DMS153 (cell line): ENCODE measurements at regions not wholly inside any gene's neighbourhood (a gene's known extent, or its start where the extent isn't known, plus 50 kb on each side); places are given as distances from the start of the nearest gene placed in this dataset.

Experiments
- DNase-seq: peaks from one replicate; lab custom pipeline; 2025; lab: John Stamatoyannopoulos, UW

DNA sequence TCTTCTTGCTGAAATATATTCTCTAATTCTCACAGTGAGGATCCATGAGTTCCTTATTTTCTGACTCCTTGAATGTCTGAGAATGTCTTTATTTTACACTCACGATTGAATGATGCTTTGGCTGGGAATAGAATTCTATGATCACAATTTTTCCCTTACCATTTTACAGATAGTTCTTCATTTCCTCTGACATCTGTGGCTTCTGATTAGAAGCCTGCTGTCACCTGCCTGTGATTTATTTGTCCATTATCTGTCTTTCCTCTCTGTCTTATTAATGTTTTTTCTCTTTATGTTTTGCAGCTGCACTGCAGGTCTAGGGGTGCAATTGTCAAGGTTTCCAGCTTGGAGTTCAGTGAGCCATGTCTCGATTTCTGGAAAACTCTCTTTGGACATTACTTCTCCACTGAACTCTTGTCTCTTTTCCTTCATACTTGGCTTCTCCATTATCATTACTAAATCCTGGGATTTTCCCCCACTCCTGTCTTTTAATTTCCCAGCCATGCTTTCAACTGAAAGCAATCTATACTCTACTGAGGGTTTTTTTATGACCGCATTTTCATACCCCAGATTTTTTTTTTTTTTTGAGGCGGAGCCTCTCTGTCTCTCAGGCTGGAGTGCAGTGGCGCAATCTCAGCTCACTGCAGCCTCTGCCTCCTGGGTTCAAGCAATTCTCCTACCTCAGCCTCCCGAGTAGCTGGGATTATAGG is 85.8 kb upstream of the PRNP start:
- no peak for DNase-seq

DNA sequence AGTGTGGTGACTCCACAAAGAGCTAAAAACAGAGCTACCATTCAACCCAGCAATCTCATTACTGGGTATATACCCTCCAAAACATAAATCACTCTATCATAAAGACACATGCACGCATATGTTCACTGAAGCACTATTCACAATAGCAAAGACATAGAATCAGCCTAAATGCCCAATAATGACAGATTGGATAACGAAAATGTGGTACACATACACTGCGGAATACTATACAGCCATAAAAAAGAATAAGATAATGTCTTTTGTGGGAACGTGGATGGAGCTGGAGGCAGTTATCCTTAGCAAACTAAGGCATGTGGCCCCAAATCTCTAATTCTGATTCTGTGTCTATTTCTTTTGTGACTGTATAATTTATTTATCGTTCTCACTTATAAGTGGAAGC is 89.0 kb upstream of the PRNP start:
- DNase-seq = no peak

DNA sequence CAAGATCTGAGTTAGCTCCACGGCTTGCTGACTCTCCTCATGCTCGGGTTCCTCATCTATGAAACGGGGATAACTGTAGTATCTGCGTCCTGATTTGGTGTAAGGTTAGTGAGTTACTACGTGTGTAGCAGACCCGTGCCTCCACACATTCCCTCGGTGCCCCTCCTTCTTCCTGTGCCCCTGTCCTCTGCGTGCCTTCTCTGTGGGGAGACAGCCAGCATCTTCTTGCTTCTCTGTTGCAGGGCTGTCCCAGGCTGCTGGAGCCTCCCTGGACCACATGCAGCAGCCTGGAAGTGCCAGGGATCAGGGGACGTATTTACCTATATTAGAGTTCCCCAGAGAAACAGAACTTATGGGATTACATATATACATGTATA is 93.1 kb upstream of the PRNP start:
- DNase-seq = no peak

DNA sequence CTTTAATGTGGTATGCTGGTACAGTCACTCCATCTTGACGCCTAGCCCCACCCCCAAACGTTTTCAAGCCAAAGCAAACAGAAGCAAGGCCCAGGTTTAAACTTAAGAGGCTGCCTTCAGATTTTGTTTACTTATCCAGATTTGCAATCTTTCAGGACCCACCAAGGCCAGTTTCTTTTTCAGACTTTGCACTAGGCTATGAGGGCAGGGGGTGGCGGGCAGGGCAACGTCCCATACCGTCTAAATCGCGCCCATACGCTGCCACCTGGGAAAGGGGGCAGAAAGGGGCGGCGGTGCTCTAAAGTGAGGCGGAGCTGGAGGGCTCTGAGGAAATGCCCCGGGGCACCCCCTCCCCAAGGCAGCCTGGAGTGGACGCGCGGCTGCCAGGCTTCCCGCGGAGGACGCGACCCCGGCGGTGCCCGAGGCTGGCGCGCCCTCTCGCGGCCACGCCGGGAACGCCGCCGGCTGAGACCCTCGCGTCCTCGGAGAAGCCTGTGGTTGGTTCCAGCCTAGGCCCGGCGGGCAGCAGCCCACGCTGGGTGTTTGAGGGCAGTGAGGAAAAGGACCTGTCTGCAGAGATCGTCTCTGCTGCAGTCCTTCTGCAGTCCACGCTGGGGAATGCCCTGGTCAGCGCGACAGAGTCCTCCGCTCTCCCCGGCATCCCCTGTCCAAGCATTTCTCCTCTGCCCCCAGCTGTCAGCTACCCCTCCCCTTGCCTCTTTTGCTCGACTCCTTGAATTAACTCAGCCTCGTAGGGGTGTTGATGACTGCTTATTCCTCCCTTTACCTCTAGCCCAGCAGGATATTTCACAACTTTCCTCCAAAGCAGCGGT is 93.7 kb upstream of the PRNP start:
- DNase-seq = no peak

DNA sequence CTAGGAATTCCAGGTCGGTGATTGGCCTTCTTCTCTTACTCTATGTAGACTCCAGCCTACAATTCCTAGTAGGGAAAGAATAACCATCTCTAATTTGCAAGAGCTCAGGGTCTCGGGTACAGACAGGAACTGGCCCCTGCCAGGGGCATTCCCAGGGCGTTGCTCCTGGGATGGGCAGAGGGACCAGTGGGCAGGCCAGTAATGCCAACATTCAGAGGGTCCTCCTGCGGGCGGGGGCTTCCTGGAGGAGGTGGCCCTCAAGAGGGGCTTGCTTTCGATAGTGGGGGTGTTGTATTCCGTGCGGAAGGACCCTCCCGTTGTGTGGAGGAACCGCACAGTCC is 94.3 kb upstream of the PRNP start:
- DNase-seq = no peak

DNA sequence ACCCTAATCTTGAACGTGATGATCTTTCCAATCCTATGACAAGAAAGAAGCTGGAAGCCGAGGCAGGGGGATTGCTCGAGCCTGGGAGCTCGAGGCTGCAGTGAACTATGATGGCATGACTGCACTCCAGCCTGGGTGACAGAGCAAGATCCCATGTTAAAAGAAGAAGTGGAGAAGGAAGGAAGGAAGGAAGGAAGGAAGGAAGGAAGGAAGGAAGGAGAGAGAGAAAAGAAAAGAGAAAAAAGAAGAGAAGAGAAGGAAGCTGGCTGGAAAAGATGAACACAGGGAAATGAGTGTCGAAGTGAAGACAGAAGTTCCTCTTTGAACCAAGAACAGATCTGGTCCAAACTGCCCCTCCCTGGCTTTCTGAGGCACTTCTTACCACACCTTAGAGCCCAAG is 100.5 kb upstream of the PRNP start:
- DNase-seq = no peak

DNA sequence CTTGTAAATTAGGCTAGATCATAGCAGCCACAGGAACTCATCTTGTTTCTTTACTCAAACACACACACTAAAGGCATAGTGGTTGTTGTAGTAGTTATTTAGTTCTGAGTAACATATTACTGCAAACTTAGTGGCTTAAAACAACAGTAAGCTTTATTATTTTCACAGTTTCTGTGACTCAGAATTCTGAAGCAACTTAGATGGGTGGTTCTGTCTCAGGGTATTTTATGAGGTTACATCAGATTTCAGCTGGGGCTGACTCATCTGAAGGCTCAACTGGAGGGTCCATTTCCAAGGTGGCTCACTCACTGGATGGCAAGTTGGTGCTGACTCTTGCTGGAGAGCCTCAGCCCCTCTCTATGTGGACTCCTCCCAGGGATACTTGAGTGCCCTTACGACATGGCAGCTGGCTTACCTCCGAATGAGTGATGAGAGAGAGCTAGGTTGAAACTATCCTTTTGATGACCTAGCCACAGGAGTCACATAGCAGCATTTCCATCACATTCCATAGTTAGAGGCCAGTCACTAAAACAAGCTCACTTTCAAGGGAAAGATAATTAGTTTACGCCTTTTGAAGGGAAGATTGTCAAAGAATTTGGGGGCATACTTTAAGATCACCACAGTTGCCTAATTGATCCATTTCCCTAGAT is 101.0 kb upstream of the PRNP start:
- DNase-seq = no peak

DNA sequence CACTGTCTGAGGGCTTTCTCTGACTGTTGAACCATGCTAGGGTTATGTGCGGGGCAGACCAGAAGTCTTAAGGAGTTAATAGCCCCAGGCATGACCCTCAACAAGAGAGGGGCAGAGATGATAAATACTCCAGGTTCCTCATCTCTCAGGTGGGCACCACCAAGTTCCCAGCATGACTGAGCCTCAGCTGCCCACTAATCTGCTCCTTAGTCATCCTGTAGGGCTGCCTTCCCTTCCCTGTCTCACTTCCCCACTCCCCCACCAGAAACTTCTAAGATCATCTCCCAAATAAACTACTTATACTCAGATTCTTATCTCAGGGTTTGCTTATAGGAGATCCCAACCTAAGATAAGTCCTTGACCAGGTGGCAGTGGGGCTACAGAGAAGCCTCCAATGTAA is 101.7 kb upstream of the PRNP start:
- no peak for DNase-seq

DNA sequence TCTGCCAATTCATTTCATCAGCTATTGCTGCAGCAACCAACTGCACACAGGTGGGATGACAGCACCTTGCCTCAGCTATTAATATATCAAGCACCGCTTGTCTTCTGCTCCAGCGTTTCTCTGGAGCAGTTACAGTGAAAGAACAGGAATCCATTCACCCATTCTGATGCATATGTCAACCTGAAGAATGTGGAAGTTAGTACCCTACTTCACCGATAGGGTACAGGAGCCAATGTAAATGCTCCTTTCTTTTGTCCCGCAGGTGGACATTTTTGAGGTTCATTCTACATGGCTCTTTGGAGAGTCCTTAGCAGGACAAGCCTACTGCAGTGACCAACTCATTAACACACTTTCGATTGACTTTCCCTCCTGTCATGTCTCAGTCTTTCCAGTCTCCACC is 104.4 kb upstream of the PRNP start:
- DNase-seq = no peak

DNA sequence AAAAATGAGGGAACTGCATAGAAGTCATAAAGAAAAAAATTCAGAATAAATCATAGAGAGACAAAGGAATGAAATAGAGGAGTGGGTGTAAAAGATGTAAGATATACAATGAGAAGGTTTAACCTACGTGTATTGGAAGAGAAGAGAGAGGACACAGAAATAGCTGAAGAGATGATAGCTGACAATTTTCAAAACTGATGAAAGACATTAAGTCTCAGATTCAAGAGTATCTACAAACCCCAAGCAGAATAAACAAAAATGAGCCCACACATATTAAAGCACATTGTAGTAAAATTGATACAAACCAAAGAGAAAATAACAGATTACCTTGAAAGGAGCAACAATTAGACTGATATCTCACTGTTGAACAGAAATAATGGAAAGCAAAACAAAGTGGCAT is 107.9 kb upstream of the PRNP start:
- DNase-seq = no peak

DNA sequence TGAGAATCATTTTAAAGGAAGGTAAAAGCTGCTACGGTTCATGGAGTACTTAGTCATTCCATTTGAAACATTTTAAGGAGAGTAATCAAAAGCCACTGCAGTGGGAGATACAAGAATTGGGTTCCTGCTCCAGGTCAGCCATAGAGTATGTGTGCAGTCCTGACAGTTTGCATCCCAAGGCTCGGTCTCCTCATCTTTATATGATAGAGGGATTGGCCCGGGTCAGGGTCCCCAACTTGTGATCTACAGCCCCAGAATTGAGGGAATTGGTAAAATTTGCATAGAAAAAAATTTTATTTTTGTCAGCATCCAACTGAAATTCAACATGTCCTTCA is 111.9 kb upstream of the PRNP start:
- DNase-seq = no peak

DNA sequence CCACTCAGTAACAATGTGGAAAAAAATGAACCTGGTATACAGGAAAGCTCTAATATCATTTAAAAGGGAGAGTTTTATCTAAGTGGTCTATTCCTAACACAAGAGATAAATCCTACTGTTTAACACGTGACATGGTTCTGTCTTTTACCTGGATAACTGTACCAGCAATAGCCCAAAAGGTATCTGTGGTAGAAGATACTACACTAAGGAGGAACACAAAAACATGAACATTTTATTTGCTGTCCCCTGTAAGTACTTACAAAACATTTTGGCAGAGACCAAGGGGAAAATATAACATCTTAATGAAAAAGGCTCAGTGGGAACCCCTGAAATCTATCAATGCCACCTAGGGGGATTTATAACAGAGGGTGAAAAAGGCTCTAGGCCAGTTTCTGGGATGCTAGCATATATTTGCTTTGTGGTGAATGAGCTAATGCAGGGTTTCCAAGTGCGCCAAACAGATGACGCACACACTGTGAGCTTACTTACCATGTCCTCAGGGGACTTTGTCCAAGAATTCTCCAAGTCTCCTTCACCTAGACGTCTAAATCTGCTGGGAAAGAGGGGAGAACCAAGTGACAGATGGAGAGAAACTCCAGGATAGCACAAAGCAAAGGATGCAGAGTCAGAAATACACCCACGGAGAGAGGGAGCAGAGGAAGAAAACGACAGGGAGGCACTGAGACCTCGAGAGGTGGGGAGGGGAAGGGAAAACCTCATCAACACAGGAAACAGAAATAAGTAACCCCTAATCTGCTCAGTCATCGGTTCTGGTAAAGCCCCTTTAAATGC is 112.5 kb upstream of the PRNP start:
- no peak for DNase-seq

DNA sequence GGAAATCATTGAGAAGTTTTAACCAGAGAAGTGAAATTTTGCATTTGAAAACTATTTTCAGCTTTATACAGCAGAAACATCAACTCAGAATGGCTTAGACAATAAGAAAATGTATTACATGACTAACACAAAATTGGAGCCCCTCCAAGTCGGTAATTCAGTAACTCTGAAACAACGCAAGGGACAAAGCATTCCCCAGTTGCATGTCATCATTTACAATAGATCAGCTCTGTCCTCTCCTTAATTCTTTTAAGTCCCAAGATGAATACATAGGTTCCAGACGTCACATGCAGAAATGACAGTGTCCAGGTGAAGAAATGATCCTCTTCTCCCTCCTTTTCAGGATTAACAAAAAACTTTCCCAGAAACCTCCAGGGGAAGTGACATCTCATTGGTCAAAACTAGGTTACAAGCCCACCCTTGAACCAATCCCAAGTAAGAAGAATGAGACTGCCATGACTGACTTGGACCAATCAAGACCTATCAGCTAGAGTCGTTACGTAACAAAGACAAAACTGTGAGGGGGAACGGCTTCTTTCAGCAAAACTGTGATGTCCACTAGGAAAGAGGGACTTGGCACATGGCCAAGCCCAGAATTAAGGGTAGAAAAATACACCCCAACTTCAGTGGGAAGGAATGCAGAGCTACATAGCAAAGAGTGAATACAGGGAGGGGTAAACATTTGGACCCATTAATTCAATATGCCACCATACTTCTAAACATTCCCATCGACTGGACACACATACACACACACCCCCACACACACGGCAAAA is 114.3 kb upstream of the PRNP start:
- no peak for DNase-seq

DNA sequence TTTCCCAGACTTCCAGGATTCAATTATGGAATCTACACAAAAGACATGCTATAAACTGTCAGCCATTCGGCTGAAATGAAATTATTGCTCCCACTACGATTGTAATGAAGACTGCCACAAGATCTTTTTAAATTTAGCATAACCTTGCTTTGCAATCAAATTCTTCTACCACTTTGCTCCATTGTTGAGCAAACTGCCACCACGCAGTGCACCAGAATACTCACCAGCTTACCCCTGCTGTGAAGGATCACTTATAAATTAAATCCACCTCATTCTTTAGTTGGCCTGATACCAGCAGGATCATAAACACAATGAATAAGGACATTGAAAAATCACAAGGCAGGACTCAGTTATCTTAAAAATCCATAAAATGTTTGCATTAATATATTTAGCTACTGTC is 116.4 kb upstream of the PRNP start:
- DNase-seq = no peak

DNA sequence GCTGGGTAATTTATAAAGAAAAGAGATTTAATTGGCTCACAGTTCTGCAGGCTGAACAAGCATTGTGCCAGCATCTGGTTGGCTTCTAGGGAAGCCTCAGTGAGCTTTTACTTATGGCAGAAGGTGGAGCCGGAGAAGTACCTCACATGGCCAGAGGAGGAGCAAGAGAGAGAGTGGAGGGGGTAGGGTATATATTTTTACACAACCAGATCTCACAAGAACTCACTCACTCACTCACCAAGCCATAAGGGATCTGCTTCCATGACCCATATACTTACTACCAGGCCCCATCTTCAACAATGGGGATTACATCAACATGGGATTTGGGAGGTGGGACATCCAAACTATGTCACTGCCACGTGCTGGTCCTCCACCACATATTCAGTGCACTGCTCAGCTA is 117.2 kb upstream of the PRNP start:
- DNase-seq = no peak

DNA sequence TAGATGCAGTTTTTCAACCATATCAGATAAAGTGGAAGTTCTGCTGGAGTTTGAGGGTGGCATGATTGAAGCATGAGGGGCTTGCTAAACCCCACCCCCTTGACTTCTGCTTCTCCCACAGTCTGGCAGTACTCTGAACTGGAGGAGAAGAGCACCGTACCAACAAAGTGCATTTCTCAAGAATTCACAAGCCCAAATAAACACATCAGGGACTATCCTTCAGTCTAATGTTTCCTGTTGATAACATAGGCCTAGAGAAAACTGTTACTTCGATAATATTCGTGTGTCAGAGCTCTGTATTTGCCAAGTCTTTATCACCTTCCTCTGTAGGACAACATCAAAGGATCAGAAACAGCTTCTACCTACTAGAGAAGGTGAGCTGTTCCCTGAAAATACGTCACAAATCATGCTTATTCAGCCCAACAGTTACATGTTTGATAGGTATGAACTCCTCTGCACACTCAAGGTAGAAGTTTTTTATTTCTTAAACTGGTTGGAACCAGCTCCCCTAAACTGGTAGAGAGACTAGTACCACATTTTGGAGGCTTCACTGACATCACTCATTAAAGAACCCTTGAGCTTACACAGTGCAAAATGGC is 117.8 kb upstream of the PRNP start:
- no peak for DNase-seq

DNA sequence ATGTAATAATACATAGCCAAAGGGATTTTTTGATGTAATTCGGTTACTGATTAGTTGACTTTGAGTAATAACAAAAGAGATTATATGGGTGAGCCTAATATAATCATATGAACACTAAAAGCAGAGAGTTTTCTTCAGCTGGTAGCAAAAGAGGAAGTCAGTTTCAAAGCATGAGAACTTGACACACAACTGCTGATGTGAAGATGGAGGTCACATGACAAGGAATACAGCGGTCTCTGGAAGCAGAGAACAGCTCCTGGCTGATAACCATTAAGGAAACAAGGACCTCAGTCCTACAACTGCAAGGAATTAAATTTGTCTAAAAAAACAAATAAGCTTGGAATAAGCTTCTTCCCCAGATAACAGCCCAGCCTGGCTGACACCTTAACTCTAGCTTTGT is 119.1 kb upstream of the PRNP start:
- DNase-seq = no peak

DNA sequence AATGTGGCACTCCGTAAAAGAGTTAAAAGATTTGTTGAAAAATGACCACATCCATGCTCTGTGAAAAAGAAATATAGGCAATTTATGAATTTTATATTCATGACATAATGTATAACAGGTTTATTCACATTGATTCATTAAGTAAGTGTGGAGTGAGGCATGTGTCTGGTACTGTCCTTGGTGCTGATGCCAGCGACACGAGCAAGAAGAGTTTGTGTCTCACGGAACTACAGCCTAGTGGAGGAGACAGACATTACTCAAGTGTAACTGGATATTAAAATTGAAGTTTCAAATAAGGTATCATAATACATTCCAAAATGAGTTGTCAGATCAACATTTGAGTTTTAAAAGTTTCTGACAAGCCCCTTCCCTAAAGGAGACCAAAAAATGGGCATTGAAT is 122.7 kb upstream of the PRNP start:
- DNase-seq = no peak

DNA sequence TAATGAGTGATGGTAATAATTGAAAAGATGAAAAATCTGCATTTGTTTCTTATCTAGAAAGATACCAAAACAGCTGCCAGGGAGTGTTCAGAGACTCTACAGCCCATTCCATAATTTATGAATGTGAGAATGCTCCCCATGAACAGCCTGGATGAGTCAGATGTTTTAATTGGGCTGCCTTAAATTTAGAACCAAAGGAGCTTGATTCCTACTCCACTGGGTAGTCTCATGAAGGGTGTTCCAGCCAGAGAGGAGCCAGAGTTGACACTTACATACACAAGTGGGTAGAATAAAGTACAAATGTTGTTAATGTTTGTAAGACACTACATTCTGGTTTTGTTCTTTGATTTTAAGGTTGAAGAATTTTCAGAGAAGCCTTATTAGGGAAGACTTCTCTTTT is 123.2 kb upstream of the PRNP start:
- DNase-seq = no peak

DNA sequence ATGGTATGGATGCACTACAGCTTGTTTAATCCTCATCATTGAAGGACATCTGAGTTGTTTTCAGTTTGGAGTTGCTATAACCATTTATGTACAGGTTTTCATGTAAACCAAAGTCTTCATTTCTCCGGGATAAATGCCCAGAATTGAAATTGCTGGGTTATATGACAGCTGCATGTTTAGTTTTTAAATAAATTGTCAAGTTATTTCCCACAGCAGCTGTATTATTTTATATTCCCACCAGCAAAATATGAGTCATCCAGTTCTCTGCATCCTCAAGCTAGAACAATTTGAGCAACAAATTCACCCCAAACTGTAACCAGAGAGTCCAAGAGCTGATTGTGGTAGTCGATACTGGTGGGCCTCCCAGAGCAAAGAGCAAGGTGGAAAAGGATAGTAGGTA is 125.6 kb upstream of the PRNP start:
- no peak for DNase-seq

DNA sequence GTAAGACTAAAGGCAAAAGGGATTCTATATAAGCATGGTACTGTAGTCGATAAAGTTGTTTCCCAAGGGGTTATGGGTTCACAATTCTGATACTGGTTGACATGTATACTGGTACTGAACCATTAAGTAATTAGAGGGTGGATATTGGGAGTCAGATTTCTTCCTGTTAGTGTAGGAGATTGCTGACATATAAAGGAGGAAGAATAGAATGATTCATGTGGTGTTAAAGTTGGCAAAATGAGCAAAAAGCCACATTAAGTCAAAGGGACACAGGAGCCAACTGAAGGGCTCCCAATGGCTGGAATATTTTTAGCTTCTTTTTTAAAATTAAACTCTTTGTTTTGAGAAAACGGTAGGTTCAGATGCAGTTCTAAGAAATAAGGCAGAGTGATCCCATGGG is 126.3 kb upstream of the PRNP start:
- DNase-seq = no peak

DNA sequence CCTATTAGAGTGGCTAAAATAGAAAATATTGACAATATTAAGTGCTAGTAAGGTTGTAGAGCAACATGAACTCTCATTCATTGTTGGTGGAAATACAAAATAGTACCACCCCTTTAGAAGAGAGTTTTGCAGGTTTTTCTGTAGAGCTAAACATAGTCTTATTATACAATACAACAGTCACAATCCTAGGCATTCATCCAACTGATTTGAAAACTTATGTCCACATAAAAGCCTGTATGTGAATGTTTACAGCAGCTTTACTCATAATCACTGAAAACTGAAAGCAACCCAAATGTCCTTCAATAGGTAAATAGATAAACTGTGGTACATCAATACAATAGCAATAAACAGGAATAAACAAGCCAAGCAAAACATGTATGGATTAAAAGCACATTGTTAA is 127.2 kb upstream of the PRNP start:
- DNase-seq = no peak
